ENCODE measurements at regions not wholly inside any gene's neighbourhood (a gene's known extent, or its start where the extent isn't known, plus 50 kb on each side); places are given as distances from the start of the nearest gene placed in this dataset.

GRCh38 chr2:200156166-200156835 is 150.2 kb upstream of the SPATS2L start:
- no peak for TF ChIP-seq CTCF (IDR thresholded peaks at IDR 0.05)
- TF ChIP-seq POLR2A (IDR thresholded peaks at IDR 0.05), result no peak
- no peak for TF ChIP-seq EP300 (IDR thresholded peaks at IDR 0.05)
